GM12878 (cell line): ENCODE measurements at regions not wholly inside any gene's neighbourhood (a gene's known extent, or its start where the extent isn't known, plus 50 kb on each side); places are given as distances from the start of the nearest gene placed in this dataset.

ENCODE experiments used
- ATAC-seq: fragments of 200-7000 bp; cut with Tn5 transposase; 3 replicates; pipeline ENCODE4 v1.9.1; 2020; ENCODE audit warnings: mild to moderate bottlenecking, moderate library complexity
- BruUV-seq: library from RNA; stranded (reverse); fragments of 400-500 nt; replicated peaks from 2 replicates; lab custom pipeline; 2021; lab: Mats Ljungman, UMichigan
- CTCF ChIA-PET: fragments of 300-600 bp; sonication (Branson Sonifier 250); formaldehyde crosslinking; extraction: SDS; loops from one replicate; lab custom pipeline; 2021; ENCODE audit warnings: inconsistent platforms; lab: Yijun Ruan, JAX
- POLR2A ChIA-PET: fragments of 350-600 bp; formaldehyde crosslinking; extraction: SDS; loops from one replicate; lab custom pipeline; 2021; ENCODE audit warnings: inconsistent platforms; lab: Charles Lee
- RAD21 ChIA-PET: fragments of 300-600 bp; sonication (Branson Sonifier 250); formaldehyde crosslinking; loops from one replicate; lab custom pipeline; 2023; ENCODE audit warnings: antibody characterized with exemption; ENCODE audit not compliant: unreplicated experiment; lab: Charles Lee
- SMC1A ChIA-PET: fragments of 300-600 bp; sonication (Branson Sonifier 250); formaldehyde crosslinking; loops from one replicate; lab custom pipeline; 2023; ENCODE audit not compliant: unreplicated experiment, uncharacterized antibody; lab: Charles Lee
- DNase-seq: peaks from one replicate; pipeline ENCODE4 v3.0.0-alpha.2; 2011; ENCODE audit warnings: low read depth, low spot score
- FAIRE-seq: peaks from 3 replicates; lab custom pipeline; 2011; peaks lifted over from hg19 to GRCh38; lab: Jason Lieb, UNC
- H2AFZ ChIP-seq: 2 replicates; pipeline ENCODE4 v1.6.0; 2011; ENCODE audit warnings: low read depth, low read length, control low read depth; ENCODE audit not compliant: control insufficient read depth
- H3K27ac ChIP-seq: 2 replicates; pipeline ENCODE4 v1.5.1; 2011; ENCODE audit warnings: control low read depth; ENCODE audit not compliant: control insufficient read depth, insufficient read depth
- H3K27me3 ChIP-seq, 2 experiments: replicated peaks in 1 of 2; 2 replicates each; pipeline versions ENCODE4 v1.6.0 to v1.6.1; 2011; ENCODE audit warnings: low read length in 1 of 2; ENCODE audit not compliant: control insufficient read depth in 2 of 2, insufficient read depth in 2 of 2
- H3K36me3 ChIP-seq, 2 experiments: 2 replicates each; pipeline ENCODE4 v1.5.1; 2011; ENCODE audit warnings: low read length in 1 of 2; ENCODE audit not compliant: control insufficient read depth in 2 of 2, insufficient read depth in 2 of 2
- H3K4me1 ChIP-seq: 2 replicates; pipeline ENCODE4 v1.6.1; 2011; ENCODE audit warnings: mild to moderate bottlenecking, low read length, moderate library complexity, mixed read lengths; ENCODE audit not compliant: control insufficient read depth, insufficient read depth
- H3K4me2 ChIP-seq: 2 replicates; pipeline ENCODE4 v1.6.0; 2011; ENCODE audit warnings: control low read depth; ENCODE audit not compliant: control insufficient read depth, insufficient read depth
- H3K4me3 ChIP-seq: fragments of 200-600 bp; sonication (generic); 2 replicates; pipeline ENCODE4 v1.5.1; 2016
- H3K79me2 ChIP-seq: 2 replicates; pipeline ENCODE4 v1.6.0; 2011; ENCODE audit warnings: low read length; ENCODE audit not compliant: control insufficient read depth, insufficient read depth
- H3K9ac ChIP-seq: 2 replicates; pipeline ENCODE4 v1.8.0; 2011; ENCODE audit warnings: low read length, control low read depth, mixed read lengths; ENCODE audit not compliant: control insufficient read depth, insufficient read depth
- H3K9me3 ChIP-seq: replicated peaks from 3 replicates; pipeline ENCODE4 v1.5.1; 2011; ENCODE audit warnings: mild to moderate bottlenecking, low read length; ENCODE audit not compliant: control insufficient read depth, insufficient read depth
- H4K20me1 ChIP-seq: 2 replicates; pipeline ENCODE4 v1.6.0; 2011; ENCODE audit not compliant: control insufficient read depth, insufficient read depth
- ATF2 ChIP-seq: IDR thresholded peaks from 2 replicates; pipeline ENCODE4 v1.6.1; 2012; ENCODE audit warnings: low read length, inconsistent platforms
- E4F1 ChIP-seq: fragments of 450-650 bp; IDR thresholded peaks from 2 replicates; pipeline ENCODE4 v1.6.1; 2018; ENCODE audit warnings: borderline replicate concordance, mild to moderate bottlenecking; ENCODE audit not compliant: partially characterized antibody
- FOXM1 ChIP-seq: IDR thresholded peaks from 2 replicates; pipeline ENCODE4 v1.6.1; 2012; ENCODE audit warnings: low read depth, mild to moderate bottlenecking, inconsistent platforms, low read length, moderate library complexity
- KLF5 ChIP-seq: fragments of 450-650 bp; IDR thresholded peaks from 2 replicates; pipeline ENCODE4 v1.6.1; 2014; ENCODE audit warnings: mild to moderate bottlenecking; ENCODE audit not compliant: partially characterized antibody
- LARP7 ChIP-seq: fragments of 450-650 bp; IDR thresholded peaks from 2 replicates; pipeline ENCODE4 v1.6.1; 2017; ENCODE audit warnings: mild to moderate bottlenecking
- NFYA ChIP-seq: IDR thresholded peaks from 2 replicates; pipeline ENCODE4 v1.6.1; 2011; ENCODE audit warnings: low read depth, mild to moderate bottlenecking, low read length, improper control_type of control experiment, borderline replicate concordance
- POU2F2 ChIP-seq: IDR thresholded peaks from 3 replicates; pipeline ENCODE4 v1.6.1; 2011; ENCODE audit warnings: low read depth, mild to moderate bottlenecking, low read length, borderline replicate concordance
- TBL1XR1 ChIP-seq: IDR thresholded peaks from 2 replicates; pipeline ENCODE4 v1.6.1; 2012; ENCODE audit warnings: low read depth, low read length, improper control_type of control experiment
- TCF3 ChIP-seq: IDR thresholded peaks from 2 replicates; pipeline ENCODE4 v1.6.1; 2012; ENCODE audit warnings: low read depth, mild to moderate bottlenecking, low read length, borderline replicate concordance; ENCODE audit not compliant: insufficient read depth
- USF2 ChIP-seq: IDR thresholded peaks from 2 replicates; pipeline ENCODE4 v1.6.1; 2011; ENCODE audit warnings: low read depth, low read length, improper control_type of control experiment, borderline replicate concordance
- WGBS: methylation state at CpG from one replicate; pipeline ENCODE4 v1.1.6; 2016; ENCODE audit warnings: low lambda C conversion rate; ENCODE audit not compliant: insufficient replicate concordance, insufficient coverage; ENCODE audit errors: missing lambda C conversion rate; 5-methylcytosine and 5-hydroxymethylcytosine counted together
- in situ Hi-C: fragments of 300-500 bp; cut with MboI; formaldehyde crosslinking; loops from 9 replicates; pipeline ENCODE4 v1.14.3; 2018; ENCODE audit warnings: mixed read lengths
- intact Hi-C: fragments of 100-400 bp; cut with micrococcal nuclease; formaldehyde crosslinking; loops from one replicate; pipeline ENCODE4 v1.14.2; 2022; ENCODE audit not compliant: unreplicated experiment

DNA sequence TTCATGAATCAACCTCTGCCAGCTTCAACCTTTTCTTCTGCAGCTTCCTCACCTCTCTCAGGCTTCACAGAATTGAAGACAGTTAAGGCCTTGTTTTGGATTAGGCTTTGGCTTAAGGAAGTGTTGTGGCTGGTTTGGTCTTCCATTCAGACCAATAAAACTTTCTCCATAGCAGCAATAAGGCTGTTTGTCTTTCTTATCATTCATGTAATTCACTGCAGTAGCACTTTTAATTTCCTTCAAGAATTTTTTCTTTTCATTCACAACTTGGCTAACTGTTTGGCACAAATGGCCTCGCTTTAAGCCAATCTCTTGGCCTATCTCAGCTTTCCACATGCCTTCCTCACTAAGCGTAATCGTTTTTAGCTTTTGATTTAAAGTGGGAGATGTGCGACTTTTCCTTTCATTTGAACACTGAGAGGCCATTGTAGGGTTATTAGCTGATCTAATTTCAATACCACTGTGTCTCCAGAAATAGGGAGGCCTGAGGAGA lies 229.5 kb downstream of the IPO8 start (continued):
- TF ChIP-seq NFYA (no peak), KLF5 (no peak), USF2 (no peak), LARP7 (no peak), ATF2 (no peak)
- TF ChIP-seq, all 136 proteins: peak for 0

- no peak for TF ChIP-seq TCF3
- TF ChIP-seq POU2F2 = no peak
- no peak for TF ChIP-seq TBL1XR1
- no peak for TF ChIP-seq E4F1
- no peak for TF ChIP-seq FOXM1
- Histone ChIP-seq H3K27ac (no peak overlapping the region), H3K4me3 (no peak overlapping the region), H3K9me3 (no peaks in the 10 kb centered on the region), H3K4me1 (no peaks in the 10 kb centered on the region), H2AFZ (no peak overlapping the region), H3K79me2 (no peaks in the 10 kb centered on the region), H3K36me3 (no peaks in the 10 kb centered on the region), H3K27me3 (no peaks in the 10 kb centered on the region), H4K20me1 (no peaks in the 10 kb centered on the region), H3K9ac (no peak overlapping the region), H3K4me2 (no peak overlapping the region)
- ChIA-PET CTCF (no interaction called here), SMC1A (no interaction called here), RAD21 (no interaction called here), POLR2A (no interaction called here)
- ATAC-seq = no peak
- in situ Hi-C loops = no loop called here
- no TSS peak for BruUV-seq
- WGBS = 0% methylated on average over 2 of the region's 2 CpGs
- intact Hi-C loops = no loop called here
- no peak for FAIRE-seq
- DNase-seq = no peak
Observed at GRCh38 chr12:30463636-30464035, 232.0 kb downstream of the IPO8 start.
